22Rv1 (cell line): ENCODE measurements at regions not wholly inside any gene's neighbourhood (a gene's known extent, or its start where the extent isn't known, plus 50 kb on each side); places are given as distances from the start of the nearest gene placed in this dataset.

Experiments
- H3K27ac ChIP-seq: fragments of 450-650 bp; 2 replicates; pipeline ENCODE4 v1.5.1; 2017
- CTCF ChIP-seq: fragments of 450-650 bp; IDR thresholded peaks from 2 replicates; pipeline ENCODE4 v1.5.1; 2017; ENCODE audit warnings: mild to moderate bottlenecking
- ZFX ChIP-seq: fragments of 450-650 bp; IDR thresholded peaks from 2 replicates; pipeline ENCODE4 v1.6.1; 2017; ENCODE audit warnings: antibody characterized with exemption, borderline replicate concordance

- TF ChIP-seq ZFX: no peak
- no peak for TF ChIP-seq CTCF
- H3K27ac ChIP-seq: no peak overlapping the region
Observed at GRCh38 chr20:11808841-11809240, 108.9 kb upstream of the BTBD3 start.

- H3K27ac ChIP-seq: no peak overlapping the region
- TF ChIP-seq CTCF (no peak), ZFX (no peak)
Observed at GRCh38 chr20:11810311-11811083, 107.2 kb upstream of the BTBD3 start.

- no peak for TF ChIP-seq CTCF
- no peak for TF ChIP-seq ZFX
- H3K27ac ChIP-seq: no peak overlapping the region
Observed at GRCh38 chr20:11813106-11813890, 104.4 kb upstream of the BTBD3 start.

- H3K27ac ChIP-seq: no peak overlapping the region
- no peak for TF ChIP-seq ZFX
- TF ChIP-seq CTCF: no peak
Observed at GRCh38 chr20:11814267-11814666, 103.4 kb upstream of the BTBD3 start.

- no peak overlapping the region for H3K27ac ChIP-seq
- no peak for TF ChIP-seq CTCF
Observed at GRCh38 chr20:11820838-11821237, 96.9 kb upstream of the BTBD3 start.

GRCh38 chr20:11822540-11822794, 95.2 kb upstream of the BTBD3 start:
- TF ChIP-seq CTCF: no peak
- TF ChIP-seq ZFX: no peak
- no peak overlapping the region for H3K27ac ChIP-seq

GRCh38 chr20:11826334-11826733, 91.4 kb upstream of the BTBD3 start:
- no peak overlapping the region for H3K27ac ChIP-seq
- TF ChIP-seq CTCF: no peak
- TF ChIP-seq ZFX: no peak
